ENCODE measurements at regions not wholly inside any gene's neighbourhood (a gene's known extent, or its start where the extent isn't known, plus 50 kb on each side); places are given as distances from the start of the nearest gene placed in this dataset.

GRCh38 chr7:42831718-42832522, 80.0 kb downstream of the C7orf25 start:
- TF ChIP-seq, protein P1, sequence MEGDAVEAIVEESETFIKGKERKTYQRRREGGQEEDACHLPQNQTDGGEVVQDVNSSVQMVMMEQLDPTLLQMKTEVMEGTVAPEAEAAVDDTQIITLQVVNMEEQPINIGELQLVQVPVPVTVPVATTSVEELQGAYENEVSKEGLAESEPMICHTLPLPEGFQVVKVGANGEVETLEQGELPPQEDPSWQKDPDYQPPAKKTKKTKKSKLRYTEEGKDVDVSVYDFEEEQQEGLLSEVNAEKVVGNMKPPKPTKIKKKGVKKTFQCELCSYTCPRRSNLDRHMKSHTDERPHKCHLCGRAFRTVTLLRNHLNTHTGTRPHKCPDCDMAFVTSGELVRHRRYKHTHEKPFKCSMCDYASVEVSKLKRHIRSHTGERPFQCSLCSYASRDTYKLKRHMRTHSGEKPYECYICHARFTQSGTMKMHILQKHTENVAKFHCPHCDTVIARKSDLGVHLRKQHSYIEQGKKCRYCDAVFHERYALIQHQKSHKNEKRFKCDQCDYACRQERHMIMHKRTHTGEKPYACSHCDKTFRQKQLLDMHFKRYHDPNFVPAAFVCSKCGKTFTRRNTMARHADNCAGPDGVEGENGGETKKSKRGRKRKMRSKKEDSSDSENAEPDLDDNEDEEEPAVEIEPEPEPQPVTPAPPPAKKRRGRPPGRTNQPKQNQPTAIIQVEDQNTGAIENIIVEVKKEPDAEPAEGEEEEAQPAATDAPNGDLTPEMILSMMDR (IDR thresholded peaks at IDR 0.05), result peak; percentile 80

DNA sequence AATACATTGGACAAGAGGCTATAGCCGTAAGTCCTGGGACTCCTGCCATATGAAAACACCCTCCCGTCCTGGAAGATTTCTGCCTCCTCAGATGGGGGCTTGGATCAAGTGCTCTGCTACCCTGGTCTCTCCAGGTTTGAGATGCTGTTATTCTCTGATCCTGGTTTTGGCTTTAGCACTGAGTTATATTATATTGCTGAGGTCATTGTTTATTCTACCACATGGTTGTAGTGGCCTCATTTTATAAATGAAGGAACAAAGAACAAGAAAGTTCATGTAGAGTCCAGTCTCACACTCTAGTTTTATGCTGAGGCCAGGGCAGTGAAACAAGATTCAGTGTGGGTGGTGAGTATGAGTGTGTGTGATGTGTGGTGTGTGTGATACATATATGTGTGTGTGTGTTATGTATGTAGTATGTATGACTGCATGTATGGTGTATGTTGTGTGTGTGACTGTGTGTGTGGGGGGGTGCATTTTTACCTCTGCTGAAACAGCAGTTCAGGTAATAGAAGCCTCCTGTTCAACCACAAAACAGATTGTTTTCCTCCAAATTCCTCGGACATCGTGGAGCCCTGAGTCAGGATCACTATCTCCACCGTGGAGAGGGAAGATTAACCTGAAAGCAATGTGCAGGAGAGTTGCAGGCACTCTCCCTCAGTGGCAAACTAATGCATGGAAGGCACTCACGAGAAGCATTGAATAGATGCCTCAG, 80.7 kb downstream of the C7orf25 start:
- TF ChIP-seq, protein P1 (IDR thresholded peaks at IDR 0.05), result no peak

- TF ChIP-seq, protein P1 (IDR thresholded peaks at IDR 0.05), result no peak
These were observed 99.1 kb downstream of the C7orf25 start for GRCh38 chr7:42812779-42813178.

GRCh38 chr7:42805601-42806000, 106.3 kb downstream of the C7orf25 start:
- TF ChIP-seq, protein P1 (IDR thresholded peaks at IDR 0.05), result no peak

- TF ChIP-seq, protein P1 (IDR thresholded peaks at IDR 0.05), result no peak
These were observed 117.2 kb downstream of the C7orf25 start for GRCh38 chr7:42794673-42795072.

GRCh38 chr7:42792841-42793240, 119.0 kb downstream of the C7orf25 start:
- TF ChIP-seq, protein P1 (IDR thresholded peaks at IDR 0.05), result no peak

GRCh38 chr7:42790196-42790595, 121.7 kb downstream of the C7orf25 start:
- TF ChIP-seq, protein P1 (IDR thresholded peaks at IDR 0.05), result no peak

All from LNCAP (cell line).